K562 (cell line): ENCODE measurements at regions not wholly inside any gene's neighbourhood (a gene's known extent, or its start where the extent isn't known, plus 50 kb on each side); places are given as distances from the start of the nearest gene placed in this dataset.

Source experiments
- CTCF ChIP-seq, 3 experiments: IDR thresholded peaks in 2 of 3; conservative IDR thresholded peaks in 1 of 3; 2 replicates each; pipeline ENCODE4 v1.5.1; 2011 to 2012; ENCODE audit warnings: low read length in 3 of 3, mild to moderate bottlenecking in 3 of 3, control low read depth in 2 of 3, improper control_type of control experiment in 1 of 3, inconsistent platforms in 1 of 3, low read depth in 1 of 3, mixed read lengths in 1 of 3, moderate library complexity in 1 of 3; ENCODE audit not compliant: insufficient read depth in 2 of 3
- HBP1 ChIP-seq: fragments of 450-650 bp; formaldehyde crosslinking; IDR thresholded peaks from 2 replicates; pipeline ENCODE4 v1.4.0; 2022; ENCODE audit warnings: missing genetic modification characterization
- MITF ChIP-seq: IDR thresholded peaks from 2 replicates; pipeline ENCODE4 v1.6.1; 2014; ENCODE audit warnings: antibody characterized with exemption
- POLR2AphosphoS5 ChIP-seq: IDR thresholded peaks from 2 replicates; pipeline ENCODE4 v1.6.1; 2011; ENCODE audit warnings: mild to moderate bottlenecking, low read depth, low read length, moderate library complexity; ENCODE audit not compliant: control insufficient read depth, insufficient read depth
- ZBTB1 ChIP-seq: sonication (generic); formaldehyde crosslinking; IDR thresholded peaks from 2 replicates; pipeline ENCODE4 v1.8.1; 2023; ENCODE audit warnings: missing genetic modification reagents, low read depth, mild to moderate bottlenecking, borderline replicate concordance
- ZFP36 ChIP-seq: fragments of 150-350 bp; IDR thresholded peaks from 2 replicates; pipeline ENCODE4 v1.6.1; 2018; ENCODE audit warnings: low read length, low read depth; ENCODE audit not compliant: partially characterized antibody

DNA sequence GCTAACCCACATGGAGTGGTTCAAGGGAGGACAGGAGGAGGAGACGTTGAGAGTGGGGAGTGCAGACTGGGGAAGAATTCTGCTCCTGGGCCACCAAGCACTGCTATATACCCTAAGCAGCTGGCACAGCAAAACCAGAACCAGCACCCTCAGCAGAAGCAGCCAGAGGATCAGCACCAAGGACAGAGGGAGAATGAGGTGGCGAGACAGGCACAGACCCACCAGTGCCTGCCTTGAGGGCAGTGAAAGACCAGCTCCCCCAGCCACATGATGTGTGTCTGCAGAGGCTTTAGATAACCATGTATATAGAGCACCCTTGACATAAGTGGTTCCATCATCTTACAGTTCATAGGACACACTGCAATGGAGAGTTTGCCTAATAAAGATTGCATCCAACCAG lies 319.0 kb downstream of the GABRB3 start:
- TF ChIP-seq MITF = no peak
- no peak for TF ChIP-seq CTCF (IDR thresholded peaks at IDR 0.05 in 2 of 3, conservative IDR thresholded peaks at IDR 0.05 in 1 of 3; ENCODE audit: insufficient read depth in 2 of 3, low read depth in 1 of 3, low read length in 3 of 3)
- TF ChIP-seq HBP1 (CRISPR knock-in tag) = no peak
- TF ChIP-seq POLR2AphosphoS5 = no peak
- no peak for TF ChIP-seq ZBTB1 (CRISPR knock-in tag)
- no peak for TF ChIP-seq ZFP36
